Stimulated activated CD4-positive, alpha-beta T cell treated with anti-CD3 and anti-CD28 coated beads, Interleukin-1b, Interleukin-23, amount 100 ng/mL, for 48 hours (primary cell): ENCODE measurements at regions not wholly inside any gene's neighbourhood (a gene's known extent, or its start where the extent isn't known, plus 50 kb on each side); places are given as distances from the start of the nearest gene placed in this dataset.
"Not testable (repeated sequence)": the region's sequence is repeated elsewhere in the genome, so short reads cannot be mapped to it uniquely, and the experiment has no call there.

Experiments
- DNase-seq: peaks from one replicate; pipeline ENCODE4 v3.0.0-alpha.2; 2020

GRCh38 chr3:181213347-181213746 is 223.8 kb upstream of the DNAJC19 start:
- no peak for DNase-seq

DNA sequence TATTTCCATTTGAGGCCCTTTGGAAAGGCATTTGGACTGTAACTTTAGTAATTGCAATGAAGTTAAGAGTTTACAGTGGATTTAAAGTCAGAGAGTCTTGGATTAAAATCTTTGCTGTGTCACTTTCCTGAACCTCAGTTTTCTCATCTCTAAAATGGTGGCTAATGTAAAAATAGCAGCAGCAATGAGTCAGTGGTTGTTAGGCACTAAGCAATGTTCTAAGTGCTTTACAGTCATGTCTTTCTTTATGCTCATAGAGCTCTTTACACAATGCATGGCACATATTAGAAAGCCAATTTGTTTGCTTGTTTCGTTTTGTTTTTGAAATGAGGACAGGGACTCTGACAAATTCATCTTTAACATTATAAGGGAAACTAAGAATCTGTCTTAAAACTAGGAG is 222.7 kb upstream of the DNAJC19 start:
- DNase-seq, result no peak

GRCh38 chr3:181210275-181210674 is 220.7 kb upstream of the DNAJC19 start:
- DNase-seq, result no peak

DNA sequence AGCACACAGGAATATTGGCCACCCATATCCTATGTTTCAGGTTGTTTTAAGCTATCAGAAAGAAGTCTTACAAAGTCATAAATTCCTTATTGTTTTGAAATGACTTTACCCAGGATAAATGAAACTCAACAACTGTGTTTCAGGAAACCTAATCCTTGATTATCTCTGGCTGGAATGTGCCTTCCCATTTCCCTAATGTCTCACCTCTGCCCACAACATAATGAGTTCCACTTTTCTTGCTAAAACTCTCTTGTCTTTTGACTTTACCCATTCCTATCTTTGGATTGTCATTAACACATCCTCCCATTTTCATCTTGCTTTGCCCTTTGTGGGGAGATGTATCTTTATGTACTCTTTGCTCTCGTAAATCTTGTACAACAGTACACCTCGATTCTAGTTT is 200.0 kb upstream of the DNAJC19 start:
- DNase-seq, result no peak

- DNase-seq, result no peak
Measured at GRCh38 chr3:181183764-181184163, 194.2 kb upstream of the DNAJC19 start.

DNA sequence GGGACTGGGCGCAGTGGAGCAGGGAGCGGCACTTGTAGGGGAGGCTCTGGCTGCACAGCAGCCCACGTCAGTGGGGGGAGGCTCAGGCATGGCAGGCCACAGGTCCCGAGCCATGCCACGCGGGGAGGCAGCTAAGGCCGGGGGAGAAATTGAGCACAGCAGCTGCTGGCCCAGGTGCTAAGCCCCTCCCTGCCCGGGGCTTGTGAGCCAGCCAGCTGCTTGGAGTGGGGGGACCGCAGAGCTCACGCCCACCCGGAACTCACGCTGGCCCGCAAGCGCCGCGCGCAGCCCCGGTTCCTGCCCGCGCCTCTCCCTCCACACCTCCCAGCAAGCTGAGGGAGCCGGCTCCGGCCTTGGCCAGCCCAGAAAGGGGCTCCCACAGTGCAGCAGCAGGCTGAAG is 193.5 kb upstream of the DNAJC19 start:
- not testable (repeated sequence) for DNase-seq

DNA sequence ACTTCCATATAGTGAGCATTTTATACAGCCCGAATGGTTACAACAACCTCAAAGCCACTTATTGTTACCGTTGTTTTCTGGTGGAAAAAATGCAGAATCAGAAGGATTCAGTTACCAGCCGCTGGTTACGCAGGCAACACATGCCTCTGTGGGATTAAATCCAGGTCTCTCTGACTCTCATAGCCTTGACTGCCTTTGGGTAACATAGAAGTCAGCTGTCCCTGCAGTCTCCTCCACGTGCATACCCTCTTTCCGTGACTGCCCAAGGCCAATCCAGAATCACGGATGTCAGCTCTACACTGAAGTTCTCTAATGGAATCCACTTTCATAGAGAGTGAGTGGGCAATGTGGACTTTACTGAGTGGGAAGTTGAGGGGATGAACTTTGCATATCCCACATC is 189.5 kb upstream of the DNAJC19 start:
- no peak for DNase-seq

GRCh38 chr3:181176601-181177000 is 187.1 kb upstream of the DNAJC19 start:
- DNase-seq, result peak; percentile 29

DNA sequence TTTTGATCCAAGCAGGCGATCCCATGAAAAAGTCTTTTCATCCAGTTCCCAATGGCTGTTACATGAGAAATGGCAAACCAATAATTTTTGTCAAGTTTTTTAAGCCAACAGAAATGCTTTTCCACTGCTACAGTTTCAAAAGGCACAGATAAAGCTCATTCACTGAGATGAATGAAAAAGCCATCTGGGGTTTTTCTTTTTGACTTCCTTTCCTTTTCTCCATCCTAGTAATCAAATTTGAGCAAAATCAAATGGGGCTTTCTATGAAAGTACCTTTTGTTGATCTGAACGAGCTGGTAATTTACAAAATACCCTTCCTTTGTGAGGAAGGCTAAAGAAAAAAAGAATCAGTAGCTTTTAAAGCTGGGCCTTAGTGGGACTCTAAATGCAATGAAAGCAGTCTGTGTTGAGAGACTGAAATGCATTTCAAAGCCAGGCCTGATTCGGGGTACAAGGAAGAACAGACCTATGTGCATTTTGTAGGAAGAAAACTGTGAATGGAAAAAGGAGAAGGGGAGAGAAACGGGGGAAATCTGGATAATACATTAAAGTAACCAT is 185.2 kb upstream of the DNAJC19 start:
- DNase-seq, result no peak

DNA sequence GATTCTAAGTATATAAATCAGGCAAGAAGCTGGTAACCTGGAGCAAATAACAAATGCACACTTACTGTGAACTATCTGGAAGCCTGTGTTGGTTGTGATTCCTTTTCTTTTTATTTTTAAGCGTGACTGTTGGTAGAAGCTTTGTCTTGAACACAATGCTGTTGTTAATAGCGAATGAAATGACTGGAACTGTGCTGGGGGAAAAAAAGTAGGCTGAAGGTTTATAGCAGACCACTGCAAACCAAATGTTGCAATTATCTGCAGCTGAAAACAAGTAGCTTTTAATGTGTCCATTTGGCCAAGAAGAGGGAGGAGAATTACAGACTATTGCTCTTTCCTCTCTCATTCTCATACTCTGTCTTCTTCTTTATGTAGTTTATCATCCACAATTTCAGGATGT is 184.5 kb upstream of the DNAJC19 start:
- DNase-seq, result no peak

DNA sequence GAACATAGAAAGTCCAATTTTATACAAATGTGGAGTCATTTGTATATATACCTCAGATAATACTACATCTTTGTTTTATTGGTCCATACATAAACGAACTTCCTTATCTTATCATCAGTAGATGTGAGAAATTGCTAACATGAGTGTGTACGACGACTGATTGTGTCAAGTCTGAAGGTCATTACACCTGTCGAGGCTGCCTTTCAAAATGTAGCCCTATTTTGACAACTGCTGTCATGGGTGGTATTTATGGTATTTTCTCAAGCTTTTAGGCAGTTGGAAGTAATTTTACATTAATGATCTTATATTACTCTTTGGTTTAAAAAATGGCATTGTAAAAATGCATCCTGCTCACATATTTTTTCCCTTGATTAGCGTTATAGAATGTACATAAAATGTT is 183.7 kb upstream of the DNAJC19 start:
- no peak for DNase-seq

DNA sequence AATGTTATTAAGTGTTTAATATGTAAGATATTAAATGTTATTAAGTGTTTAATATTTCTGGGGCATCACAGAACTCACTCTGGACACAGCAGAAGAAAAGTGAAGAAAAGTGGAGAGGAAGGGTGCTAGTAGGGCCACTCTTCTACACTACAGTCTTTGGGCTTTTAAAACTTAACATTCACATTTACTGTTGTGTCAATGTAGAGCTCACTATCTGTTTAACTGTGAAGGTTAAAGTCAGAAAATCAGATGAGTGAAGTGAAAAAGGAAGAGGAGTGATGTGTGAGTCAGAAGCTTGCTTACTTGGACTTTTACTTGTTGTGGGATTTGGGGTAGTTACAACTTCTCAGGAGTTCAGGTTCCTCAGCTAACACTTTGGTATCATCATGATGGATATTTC is 145.3 kb upstream of the DNAJC19 start:
- DNase-seq, result no peak

DNA sequence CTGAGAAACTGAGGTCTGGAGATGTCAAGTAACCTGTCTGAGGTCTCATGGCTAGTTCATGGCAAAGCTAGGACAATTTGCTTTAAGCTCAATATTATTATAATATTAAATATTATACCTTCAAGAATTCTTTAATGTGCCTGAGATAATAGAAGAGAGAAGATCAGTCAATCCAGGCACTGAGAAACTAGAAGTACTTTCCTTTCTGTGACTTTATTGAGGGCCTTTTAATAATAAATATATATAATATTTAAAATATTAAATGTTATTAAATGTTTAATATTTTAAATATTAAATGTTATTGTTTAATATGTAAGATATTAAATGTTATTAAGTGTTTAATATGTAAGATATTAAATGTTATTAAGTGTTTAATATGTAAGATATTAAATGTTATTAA is 144.3 kb upstream of the DNAJC19 start:
- DNase-seq, result no peak

DNA sequence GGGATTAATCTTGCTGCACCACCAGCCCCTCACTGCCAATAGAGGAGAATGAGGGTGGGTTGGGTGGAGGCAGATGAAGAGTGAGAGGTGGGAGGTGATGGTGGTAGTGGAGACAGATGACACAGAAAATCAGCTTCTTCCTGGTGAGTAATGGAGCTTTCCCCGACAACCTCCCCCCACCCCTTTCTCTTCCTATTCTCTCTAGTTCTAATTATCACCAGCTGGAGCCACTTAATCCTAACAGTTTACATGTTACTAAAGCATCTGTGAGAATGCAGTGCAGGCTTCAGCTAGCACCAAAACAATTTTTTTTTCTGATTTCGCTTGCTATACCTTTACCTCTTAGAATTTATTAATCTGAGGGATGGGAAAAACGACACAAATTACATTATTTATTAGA is 116.1 kb upstream of the DNAJC19 start:
- DNase-seq, result no peak

DNA sequence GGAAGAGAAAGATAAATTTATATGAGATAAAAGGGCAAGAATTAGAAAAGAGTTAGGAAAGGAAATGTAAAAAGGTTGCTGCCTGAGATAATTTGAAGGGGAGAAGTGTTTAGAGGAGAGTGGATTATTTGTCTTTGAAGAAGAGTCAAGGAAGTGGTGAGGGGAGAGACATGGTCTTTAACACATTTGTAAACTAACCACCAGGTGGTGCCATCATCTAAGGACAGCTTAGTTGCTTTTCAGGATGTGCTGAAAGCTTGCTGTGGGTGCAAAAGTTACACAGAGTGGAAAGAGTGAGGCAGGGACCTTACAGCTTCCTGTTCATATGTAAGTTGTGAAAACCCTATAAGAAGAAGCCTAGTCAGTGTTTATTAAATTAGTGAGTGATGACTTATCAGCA is 114.1 kb upstream of the DNAJC19 start:
- no peak for DNase-seq

DNA sequence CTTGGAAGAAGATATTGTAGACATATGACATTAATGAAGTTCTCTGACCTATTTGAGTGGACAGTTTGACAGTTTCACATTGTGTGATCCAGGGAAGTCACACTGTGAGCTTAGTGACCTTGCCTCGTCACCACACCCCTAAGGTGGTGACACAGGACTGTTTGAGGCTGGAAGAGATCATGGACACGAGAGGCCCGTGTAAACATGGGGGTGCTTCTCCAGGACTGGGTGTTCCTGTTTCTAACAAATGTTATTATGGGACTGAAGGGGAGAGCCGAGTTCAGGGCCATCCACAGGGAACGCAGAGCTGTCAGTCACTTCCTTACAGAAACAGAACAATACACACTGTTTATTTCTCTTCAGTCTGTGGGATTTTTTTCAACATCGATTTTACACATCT is 96.5 kb upstream of the DNAJC19 start:
- no peak for DNase-seq

- no peak for DNase-seq
Measured at GRCh38 chr3:181081930-181082329, 92.4 kb upstream of the DNAJC19 start.

- DNase-seq, result no peak
Measured at GRCh38 chr3:181076558-181076957, 87.0 kb upstream of the DNAJC19 start.

DNA sequence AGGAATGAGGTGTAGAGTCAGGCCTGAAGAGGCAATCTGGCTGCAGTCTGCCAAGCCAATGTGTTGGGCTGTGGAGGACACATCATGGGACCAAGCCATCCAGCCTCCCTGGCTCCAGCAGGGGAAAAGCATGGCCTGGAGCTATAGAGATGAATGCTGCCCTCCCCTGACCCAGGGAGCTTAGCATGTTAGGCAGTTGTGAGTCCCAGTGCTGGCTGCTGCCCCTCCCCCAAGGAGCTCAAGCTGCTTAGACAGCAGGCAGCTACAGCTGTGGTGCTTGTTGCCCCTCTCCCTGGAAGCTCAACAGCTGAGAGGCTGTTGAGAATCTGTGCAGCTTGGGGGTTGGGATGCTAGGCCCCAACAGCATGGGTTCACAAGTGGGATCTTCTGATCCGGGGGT is 85.6 kb upstream of the DNAJC19 start:
- DNase-seq, result no peak

GRCh38 chr3:181066143-181067087 is 76.9 kb upstream of the DNAJC19 start:
- no peak for DNase-seq

GRCh38 chr3:181056136-181056732 is 66.7 kb upstream of the DNAJC19 start:
- DNase-seq, result no peak

DNA sequence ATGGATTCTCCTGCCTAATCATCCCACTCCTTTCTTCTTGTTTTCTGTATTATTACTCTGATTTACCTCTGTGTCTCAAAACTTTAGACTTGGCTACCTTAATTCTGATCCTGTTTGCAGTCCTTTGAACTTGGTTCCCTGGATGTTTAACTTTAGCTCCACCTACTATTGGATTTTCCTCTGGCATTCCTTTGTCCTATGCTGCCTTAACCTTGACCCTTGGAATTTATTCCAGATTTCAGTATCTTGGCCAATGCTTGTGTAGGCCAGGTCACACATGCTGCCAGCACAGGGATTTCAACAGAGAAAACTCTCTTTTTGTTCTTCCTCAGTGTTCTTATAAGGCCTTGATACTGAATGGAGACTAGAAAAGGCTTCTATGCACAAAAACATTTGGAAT is 65.0 kb upstream of the DNAJC19 start:
- no peak for DNase-seq

- no peak for DNase-seq
Measured at GRCh38 chr3:181052256-181052655, 62.7 kb upstream of the DNAJC19 start.

- DNase-seq, result no peak
Measured at GRCh38 chr3:181050738-181051137, 61.2 kb upstream of the DNAJC19 start.
